Activated CD8-positive, alpha-beta memory T cell treated with anti-CD3 and anti-CD28 coated beads for 1 hour (primary cell): ENCODE measurements at regions not wholly inside any gene's neighbourhood (a gene's known extent, or its start where the extent isn't known, plus 50 kb on each side); places are given as distances from the start of the nearest gene placed in this dataset.

Experiments
- DNase-seq, 2 donors: peaks; one replicate each; pipeline ENCODE4 v3.0.0-alpha.2; 2020; ENCODE audit warnings: low read depth in 1 of 2; ENCODE audit errors: extremely low read depth in 1 of 2

DNA sequence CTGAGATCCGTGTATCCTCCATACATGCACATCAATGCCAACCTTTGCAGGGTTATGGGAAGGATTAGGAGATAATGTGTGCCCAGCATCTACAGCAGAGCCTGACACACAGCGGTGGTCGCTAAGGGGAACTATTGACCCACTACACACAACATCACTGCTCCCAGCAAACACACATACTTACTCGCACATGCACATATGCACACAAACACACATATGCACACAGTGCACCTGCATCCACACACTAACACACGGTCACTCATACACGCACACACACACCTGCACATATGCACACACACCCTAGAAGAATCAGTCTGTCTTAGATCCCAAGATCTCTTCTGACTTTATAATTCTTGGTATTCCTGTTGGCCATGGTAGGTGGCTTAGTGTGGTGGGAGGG is 118.3 kb downstream of the GYPC start:
- no peak for DNase-seq

DNA sequence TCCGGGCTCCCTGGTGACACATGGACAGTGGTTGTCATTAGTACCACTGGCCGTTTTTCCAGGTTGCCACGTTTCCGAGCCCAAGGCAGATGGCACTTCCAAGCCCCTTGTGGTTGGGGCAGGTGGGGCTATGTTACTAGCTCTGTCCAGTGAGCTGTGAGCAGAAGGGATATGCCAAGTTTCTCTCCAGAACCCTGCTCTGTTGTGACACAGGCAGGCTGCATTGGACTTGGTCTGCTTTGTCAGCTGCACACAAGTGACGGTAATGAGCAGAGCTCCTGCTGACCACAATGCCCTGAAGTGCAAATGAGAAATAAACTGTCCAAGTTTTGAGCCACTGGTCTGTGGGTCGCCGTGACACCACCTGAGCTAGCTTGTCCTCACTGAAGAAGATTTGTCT is 118.8 kb downstream of the GYPC start:
- DNase-seq: no peak

DNA sequence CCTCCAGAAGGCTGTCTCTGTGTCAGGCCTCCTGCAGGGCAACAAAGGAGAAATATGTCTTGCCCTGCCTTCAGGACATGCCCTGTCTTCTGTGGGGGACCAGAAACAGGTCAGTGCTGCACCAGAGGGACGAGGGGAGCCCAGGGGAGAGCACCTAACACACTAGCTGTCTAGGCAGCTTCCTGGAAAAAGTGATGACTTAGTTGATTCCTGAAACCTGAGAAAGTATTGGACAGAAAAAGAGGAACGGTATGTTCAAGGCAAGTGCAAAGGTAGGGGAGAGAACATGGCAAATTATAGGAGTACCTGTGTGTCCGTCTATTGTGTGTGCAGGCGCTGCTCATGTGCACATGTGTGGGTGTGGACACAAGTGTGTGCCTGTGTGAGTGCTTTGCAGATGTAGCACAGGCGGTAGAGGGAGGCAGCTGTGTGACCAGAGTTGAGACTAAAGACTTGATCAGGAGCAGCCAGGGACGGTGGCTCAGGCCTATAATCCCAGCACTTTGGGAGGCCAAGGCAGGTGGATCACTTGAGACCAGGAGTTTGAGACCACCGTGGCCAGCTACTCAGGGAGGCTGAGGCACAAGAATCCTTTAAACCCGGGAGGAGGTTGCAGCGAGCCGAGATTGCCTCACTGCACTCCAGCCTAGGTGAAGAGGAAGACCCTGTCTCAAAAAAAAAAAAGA is 119.5 kb downstream of the GYPC start:
- no peak for DNase-seq

DNA sequence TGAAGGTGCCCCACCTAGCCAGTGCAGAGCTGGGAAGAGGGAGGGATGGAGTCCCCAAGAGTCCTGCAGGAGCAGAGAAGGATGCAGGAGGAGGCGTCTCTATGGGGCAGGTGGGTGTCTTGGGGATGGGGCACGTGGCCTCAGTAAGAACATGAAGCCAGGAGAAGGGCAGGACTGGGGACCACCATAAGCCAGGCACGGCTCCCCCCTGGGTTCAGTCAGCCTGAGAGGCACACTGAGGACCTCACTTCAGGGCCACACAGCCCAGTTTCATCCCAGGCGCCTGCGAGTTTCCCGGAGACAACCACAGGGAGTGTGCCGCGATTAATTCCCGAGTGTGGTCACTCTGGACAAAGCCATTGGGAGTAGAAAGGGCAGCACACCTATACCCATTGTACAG is 120.3 kb downstream of the GYPC start:
- DNase-seq: no peak

DNA sequence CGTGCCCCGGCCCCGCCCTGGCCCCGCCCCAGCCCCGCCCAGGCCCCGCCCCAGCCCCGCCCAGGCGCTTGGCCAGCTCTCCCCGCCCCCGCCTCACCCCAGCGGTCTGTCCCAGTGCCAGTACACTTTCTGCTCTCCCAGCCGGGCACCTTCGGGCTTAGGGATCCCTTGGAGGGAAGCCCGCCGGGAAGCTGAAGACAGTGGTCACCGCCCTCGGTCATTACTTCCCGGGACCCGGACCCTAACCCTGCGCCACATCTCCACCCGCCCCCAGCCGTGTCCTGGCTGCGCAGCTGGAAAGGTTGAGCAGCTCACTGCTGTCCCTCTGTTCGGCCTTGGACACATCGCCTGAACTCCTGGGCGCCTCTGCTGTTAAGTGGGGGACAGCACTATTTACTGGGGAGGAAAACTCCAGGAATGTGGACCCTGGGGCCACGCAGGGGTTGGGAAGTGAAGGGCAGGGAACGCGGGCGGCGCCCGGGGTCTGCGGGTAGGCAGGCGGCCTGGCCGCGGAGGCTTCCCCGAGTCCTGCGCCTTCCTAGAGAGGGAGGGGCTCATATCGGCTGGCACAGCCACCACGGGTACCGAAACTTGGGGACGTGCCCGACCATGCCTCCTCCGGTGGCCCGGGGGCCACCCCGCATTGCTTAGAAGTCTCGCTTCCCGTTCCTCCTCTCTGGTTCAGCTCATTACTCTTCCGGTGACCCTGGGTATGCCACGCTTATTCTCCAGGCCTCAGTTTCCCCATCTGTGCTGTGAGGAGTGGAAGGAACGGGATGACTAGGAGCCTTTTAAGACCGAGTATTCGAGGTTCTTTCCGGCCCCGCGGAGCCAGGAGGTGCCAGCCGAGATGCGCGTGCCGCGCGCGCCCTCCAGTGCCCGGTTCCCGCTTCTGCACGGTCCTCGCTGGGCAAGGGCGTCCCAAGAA is 121.0 kb downstream of the GYPC start:
- DNase-seq: peak; percentile 39 to 74

DNA sequence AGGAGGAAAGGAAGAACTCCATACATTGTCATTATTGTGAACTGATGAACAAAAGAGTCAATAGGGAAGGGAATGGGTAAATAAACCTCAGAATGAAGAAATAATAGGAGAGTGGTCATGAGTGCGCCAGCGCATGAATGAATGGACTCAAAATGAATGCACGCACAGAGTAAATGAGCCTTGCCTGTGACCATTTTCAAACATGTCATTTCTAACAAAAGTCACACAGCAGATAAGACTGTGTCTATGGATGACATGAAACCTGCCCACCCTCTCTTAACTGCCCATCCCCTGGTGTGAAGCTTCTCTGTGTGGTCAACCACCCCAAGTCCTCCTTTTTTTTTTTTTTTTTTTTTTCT is 121.1 kb upstream of the TEX51 start:
- DNase-seq: no peak

GRCh38 chr2:126778561-126779501 is 119.9 kb upstream of the TEX51 start:
- DNase-seq: no peak

DNA sequence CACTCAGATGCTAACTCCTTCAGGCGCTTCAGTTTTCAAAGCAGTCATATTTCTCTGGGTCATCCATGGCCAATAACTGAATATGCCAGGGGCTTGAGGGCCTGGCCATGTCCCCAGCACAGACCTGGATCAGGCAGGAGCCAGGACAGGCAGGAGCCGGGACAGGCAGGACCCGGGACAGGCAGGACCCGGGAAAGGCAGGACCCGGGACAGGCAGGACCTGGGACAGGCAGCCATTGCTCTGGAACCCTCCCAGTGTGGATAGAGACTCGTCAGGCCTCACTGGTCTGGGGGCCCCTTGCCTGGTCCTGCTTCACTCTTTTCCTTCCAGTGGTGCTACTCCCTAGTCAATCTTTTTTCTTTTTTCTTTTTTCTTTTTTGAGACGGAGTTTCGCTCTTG is 117.5 kb upstream of the TEX51 start:
- DNase-seq: no peak

DNA sequence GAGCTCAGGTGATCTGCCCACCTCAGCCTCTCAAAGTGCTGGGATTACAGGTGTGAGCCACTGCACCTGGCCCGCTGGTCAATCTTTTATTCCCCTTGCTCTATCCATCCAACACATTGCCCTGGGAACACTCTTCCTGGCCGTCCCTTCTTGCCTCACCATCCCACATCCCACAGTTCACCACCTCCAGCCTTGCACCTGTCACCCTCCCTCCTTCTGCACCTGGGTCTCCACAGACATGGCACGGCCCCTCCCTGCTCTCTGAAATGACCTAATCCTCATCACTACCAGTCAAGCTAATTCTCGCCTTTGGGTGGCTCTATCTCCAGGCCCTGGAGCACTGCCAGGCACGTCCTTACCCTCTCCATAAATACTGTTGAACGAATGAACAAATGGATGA is 116.9 kb upstream of the TEX51 start:
- DNase-seq: no peak

GRCh38 chr2:126782648-126783047 is 116.0 kb upstream of the TEX51 start:
- no peak for DNase-seq

- no peak for DNase-seq
Observed at GRCh38 chr2:126783341-126783740, 115.3 kb upstream of the TEX51 start.

DNA sequence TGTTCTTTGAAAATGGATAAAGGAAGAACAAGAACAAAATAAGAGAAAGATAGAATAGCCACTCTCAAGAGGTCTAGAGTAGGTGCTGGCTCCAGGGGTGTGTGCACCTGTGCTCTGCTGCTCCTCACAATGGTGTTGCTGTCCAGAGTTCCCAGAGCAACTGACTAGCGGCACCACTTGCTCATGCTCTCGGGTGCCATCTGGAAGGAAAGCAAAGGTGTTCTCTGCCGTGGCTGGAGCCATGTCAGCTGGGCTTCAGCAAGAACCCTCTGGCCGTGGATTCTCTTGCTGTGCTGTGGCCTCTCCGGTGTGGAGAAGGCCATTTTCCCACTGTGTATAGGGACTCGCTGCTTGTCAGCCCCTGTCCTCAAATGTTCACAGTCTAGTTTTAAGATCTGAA is 114.6 kb upstream of the TEX51 start:
- no peak for DNase-seq

GRCh38 chr2:126784621-126785020 is 114.1 kb upstream of the TEX51 start:
- no peak for DNase-seq

DNA sequence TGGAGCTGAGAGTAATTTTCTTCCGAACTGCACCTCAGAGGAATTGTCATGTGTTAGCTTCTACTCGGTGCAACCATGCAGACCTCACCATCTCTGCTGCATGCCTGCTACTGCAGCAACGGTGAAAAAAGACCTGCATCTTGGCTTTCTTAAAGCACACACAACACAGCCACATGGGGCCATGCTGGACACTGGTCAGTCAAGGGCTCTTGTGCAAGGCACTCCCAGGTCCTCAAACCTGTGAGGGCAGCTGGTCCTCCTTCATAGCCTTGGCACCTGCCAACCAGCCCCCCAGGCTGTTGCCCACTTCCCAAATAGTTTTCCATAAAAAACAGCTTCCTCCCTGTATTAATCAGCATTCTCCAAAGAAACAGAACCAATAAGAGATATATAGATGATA is 113.5 kb upstream of the TEX51 start:
- no peak for DNase-seq

DNA sequence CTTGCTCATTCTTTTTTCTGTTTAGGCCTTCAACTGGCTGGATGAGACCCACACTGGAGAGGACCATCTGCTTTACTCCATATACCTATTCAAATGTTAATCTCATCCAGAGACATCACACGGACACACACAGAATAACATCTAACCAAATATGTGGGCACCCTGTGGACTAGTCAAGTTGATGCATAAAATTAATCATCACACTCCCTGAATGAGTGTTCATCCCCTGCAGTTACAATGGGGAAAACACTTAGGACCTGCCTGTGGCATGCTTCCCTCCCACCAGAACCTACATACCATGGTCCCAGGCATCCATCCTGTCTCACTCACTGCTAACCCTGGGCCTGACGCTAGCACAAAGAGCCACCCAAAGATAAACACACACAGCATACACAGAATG is 112.8 kb upstream of the TEX51 start:
- DNase-seq: no peak

GRCh38 chr2:126786765-126787164 is 111.9 kb upstream of the TEX51 start:
- no peak for DNase-seq

DNA sequence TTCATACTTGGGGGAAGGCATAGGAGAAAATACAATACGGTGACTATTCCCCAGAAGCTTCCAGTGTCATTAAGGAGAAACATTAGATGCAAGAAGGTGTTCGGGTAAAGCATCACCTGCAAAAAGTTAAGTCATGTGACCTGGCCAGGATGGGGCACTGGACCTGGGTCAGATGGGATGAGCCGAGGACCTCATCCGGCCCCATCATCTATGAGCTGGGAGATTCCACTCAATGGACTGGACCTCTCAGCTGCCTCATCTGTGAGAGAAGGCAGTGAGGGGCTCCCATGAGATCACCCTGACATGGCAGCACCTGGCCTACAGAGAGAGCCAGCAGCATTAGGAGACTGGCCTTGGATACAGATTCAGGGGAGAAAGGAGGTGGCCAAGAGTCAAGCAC is 111.4 kb upstream of the TEX51 start:
- no peak for DNase-seq

- no peak for DNase-seq
Observed at GRCh38 chr2:126788113-126788512, 110.6 kb upstream of the TEX51 start.

DNA sequence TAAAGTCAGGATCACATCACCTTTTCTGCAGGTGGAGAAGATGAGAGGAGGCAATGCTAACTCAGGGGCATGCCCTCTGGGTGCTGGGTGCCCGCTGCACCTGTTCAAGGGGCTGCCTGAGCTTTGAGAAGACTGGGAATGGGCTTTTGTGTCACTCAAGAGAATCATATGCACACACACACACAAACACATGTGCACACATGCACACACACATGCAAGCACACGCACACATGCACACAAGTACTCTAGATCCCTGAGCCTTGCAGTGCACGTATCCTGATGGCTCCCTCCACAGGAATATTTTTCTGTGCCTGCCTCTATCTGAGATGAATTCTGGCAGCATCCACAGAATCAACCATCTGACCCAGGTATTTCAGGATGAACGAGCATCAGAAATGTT is 110.0 kb upstream of the TEX51 start:
- no peak for DNase-seq

DNA sequence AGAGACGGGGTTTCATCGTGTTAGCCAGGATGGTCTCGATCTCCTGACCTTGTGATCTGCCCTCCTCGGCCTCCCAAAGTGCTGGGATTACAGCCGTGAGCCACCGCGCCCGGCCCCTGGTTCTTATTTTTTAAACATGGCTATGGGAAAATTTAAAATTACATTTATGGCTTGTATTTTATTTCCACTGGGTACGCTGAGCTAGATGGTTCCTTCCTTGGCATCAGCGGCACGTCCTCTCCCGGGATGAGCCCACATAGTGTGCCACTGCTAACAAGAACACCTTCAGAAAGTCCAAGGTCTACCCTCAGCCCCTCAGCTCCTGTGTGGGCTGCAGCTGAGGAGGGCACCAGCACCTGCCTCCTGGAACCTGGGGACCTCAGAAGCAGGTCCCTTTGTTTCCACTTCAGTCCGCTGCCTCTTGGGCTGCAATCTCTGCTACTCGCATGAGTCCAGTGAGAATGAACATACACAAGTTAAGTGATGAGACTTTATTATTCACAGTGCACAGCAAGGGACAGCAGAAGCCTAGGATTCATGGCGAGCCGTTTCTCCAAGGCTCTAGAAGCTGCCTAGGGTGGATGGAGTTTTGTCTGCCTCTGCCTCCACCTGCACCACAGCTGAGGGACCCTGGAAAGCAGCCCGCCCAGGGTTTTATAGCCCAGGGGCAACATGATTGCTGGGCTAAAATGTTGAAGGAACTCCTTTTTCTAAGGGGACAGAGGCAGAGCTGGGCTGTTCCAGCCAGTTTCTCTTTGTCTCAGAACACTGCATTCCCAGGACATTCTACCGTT is 107.5 kb upstream of the TEX51 start:
- no peak for DNase-seq

DNA sequence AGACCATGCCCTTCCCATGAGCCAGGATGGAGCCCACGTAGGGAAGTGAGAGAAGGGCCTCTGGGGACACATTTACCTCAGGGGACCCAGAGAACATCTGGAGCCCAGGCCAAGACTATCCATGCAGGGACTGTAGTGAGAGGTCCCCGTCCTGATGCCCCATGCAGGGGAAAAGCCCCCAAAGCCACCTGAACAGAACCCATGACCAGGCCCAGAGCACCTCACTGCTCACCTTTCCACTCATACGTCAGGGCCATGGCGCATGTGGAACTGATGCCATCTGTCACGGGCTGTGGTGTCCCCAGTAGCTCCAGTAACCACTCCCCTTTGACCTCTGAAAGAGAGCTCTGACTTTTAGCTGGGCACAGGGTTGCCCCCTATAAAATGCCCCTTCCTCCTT is 106.5 kb upstream of the TEX51 start:
- DNase-seq: no peak
